Stimulated activated CD4-positive, alpha-beta T cell treated with anti-CD3 and anti-CD28 coated beads, Interleukin-1b, Interleukin-23, amount 100 ng/mL, for 1 hour (primary cell): ENCODE measurements at regions not wholly inside any gene's neighbourhood (a gene's known extent, or its start where the extent isn't known, plus 50 kb on each side); places are given as distances from the start of the nearest gene placed in this dataset.
"Not testable (repeated sequence)": the region's sequence is repeated elsewhere in the genome, so short reads cannot be mapped to it uniquely, and the experiment has no call there.

Source experiments
- DNase-seq, 2 donors: peaks; one replicate each; pipeline ENCODE4 v3.0.0-alpha.2; 2020; ENCODE audit warnings: low read depth in 2 of 2

DNA sequence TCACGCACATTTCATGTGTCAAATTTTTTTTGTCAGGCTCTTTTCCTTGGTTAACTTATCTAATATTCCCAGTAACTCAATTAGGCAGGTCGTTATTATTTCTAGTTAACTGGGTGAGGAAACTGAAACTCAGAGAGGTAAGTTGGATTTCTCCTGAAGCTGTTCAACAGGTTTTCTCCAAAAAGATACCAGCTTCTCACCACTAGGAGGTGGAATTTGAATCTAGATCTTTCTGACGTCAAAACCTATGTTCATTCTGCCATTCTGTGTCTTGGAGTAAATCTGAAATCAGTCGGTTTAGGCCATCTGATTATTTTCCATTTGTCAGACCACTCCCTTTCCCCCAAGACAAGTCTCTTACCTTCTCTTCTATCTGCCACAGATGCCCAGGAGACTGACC lies 572.9 kb downstream of the ACTL7B start:
- DNase-seq, result no peak

DNA sequence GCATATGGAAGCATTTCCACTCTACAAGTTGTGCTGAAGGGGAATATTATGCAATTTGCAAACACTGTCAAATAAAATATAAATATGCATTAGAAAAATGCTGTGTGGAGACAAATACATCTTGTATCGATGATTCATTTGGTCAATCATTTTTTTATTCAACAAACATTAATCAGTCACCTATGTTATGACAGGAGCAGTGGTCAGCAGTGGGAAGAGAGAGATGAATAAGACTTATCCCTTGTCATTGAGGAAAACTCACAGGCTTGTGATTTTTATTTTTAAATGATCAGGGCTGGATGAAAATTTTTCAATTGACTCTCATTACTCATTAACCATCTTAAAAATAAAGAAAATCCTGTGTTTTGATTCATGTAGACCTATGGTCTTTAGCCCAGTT lies 574.1 kb downstream of the ACTL7B start:
- DNase-seq, result no peak

DNA sequence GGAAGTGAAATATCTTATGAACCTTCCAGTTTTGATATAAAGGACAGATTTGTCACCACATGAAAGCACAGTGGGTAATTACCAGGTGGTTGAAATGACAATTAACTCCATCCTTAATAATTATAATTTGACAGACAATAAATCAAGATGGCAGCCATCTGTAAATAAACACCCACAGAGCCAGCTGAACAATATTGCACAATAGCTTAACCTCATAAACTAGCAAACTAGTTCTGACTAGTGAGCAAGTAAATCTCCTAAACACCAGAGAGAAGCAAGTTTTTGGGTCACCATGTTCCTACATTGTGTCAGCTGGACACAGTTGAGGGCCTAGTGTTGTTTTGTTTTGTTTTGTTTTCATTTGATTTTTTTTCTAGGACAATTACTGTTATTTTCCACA lies 577.4 kb downstream of the ACTL7B start:
- DNase-seq, result no peak

DNA sequence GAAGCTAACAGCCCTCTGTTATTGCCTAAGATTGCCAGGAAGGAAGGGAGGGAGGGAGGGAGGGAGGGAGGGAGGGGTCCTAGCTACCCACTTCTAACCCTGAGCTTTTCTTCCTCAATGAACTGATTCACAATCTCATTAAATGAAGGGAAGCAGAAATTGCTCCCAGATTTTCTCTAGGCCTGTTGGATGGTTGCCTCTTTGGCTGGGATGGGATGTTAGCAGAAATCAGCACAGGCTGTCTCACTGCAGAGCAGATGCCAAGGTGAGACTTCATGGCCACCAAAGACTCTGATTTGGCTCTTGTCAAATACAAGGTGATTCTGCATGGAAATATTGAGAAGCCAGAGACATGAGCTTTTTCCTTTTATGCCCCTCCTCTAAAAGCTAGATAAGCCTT lies 578.6 kb downstream of the ACTL7B start:
- DNase-seq, result no peak

DNA sequence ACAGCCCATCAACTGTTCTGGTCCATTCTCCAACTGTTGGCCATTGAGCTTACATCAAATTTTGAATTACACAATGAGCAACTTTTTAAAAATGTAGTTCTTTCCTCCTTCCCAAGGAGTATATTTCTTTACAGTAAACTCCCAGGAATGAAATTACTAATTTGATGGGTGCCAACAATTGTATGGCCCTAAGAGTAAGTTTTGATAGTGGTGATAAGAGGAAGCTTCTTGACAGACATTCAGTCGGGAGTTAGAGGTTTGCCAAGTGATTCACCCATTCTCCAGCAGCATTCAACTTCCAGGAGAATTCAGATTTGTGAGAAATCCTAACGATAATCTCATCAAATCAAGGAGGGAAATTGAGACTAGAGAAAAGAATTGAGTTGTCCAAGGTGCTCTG lies 579.9 kb downstream of the ACTL7B start:
- DNase-seq, result no peak

DNA sequence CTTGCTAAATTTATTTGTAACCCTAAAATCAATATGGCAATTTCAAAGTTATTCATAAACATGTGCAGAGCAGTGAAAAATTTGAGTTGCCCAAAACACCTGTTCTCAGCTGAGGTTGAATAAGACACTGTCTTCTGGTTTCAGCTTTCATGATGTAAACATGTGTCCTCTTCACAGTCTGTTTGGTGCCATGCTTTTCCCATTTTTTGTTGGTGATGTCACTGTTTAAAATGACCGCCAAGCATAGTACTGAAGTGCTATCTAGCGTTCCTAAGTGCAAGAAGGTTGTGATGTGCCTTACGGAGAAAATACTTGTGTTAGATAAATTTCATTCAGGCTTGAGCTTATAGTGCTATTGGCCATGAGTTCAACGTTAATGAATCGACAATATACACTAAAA lies 580.8 kb downstream of the ACTL7B start:
- no peak for DNase-seq

DNA sequence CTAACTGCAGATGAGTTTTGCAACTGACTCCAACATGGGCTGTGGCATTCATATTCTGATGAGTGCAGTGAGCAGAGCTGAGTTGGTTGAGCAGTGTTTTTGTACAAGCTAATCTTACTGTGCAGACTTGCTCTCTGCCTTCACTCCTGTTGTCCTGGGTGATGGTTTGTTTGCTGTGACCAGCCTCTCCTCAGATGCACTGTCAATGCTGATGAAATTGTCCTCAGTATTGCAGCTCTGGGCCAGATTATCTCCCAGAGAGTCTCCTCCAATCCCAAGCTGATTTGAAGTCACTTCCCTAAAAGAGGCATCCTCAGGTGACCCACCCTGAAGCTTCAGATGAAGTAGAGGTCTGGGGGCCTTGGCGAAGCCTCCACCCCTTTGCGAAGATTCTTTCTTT lies 581.8 kb downstream of the ACTL7B start:
- DNase-seq, result no peak

DNA sequence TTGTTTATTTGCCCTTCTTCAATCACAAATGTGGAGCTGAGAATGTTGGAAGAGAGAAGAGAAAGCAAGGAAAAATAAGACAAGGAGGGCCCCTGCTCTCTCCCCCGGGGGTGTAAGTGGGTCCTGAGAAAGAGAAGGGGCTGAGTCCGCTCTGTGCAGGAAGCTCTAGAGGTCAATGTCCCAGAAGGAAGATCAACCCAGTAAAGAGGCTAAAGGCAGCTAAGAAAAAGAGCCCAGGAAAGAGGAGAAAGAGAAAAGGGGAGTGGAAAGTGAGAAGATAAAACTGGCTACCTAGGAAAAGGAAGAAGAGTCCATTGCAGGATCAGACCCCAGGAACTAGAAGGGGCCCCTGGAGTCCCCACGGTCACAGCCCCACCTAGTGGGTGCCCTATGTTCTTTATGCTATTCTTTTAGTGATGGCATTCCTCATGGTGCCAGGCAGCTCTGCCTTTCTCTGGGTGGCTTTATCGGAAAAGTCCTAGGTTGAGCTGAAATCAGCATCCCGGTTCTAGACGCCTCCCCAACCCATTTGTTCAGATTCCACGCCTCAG lies 583.4 kb downstream of the ACTL7B start:
- DNase-seq, result no peak

DNA sequence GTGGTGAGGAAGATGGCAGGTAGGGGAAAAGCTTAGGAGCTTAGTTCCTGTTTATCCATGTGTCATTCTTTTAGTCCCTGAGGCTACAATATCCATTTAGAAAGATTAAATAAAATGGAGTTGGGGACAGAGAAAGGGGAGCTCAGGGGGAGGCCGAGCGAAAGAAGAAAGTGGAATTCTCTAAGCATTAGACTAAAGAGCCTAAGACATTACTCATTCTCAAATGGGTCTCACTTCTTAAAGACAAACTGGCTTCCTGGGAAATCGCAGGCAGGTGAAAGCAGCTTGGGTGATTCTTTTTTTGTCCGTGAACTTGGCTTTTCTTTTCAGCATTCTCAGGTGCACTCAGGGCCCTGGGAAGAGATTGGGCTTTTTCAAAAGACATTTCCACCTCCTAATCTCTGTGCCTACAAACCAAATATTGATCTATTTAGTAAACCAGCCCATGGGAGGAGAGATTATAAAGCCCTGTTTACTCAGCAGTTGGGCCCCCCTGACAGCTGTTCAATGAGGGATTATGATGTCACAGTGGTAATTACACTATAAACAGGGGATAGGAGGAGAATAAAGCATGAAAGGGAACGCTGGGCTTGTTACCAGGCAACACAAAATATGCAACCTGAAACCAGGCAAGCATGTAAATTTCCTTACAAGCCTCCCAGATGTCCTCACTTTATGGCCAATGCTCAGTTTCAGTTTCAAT lies 584.0 kb downstream of the ACTL7B start:
- no peak for DNase-seq

DNA sequence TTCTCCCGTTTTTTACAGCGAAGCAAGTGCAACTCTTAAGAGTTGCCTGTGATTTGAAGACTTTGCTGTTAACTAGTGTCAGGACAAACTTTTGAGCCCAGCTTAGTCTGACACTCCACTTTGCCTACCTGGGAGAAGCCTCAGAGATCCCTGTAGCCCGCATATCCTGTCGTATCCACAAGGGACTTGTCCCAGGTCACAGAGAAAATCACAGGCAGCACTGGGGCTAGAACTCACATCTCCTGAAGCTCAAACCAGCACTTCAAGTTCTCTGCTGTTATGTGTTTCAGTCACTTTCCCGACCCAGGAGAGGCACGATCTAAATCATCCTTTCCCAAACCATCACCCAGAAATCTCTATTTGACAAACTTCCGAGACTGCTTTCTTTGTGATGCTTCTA lies 584.5 kb downstream of the ACTL7B start:
- DNase-seq, result no peak

DNA sequence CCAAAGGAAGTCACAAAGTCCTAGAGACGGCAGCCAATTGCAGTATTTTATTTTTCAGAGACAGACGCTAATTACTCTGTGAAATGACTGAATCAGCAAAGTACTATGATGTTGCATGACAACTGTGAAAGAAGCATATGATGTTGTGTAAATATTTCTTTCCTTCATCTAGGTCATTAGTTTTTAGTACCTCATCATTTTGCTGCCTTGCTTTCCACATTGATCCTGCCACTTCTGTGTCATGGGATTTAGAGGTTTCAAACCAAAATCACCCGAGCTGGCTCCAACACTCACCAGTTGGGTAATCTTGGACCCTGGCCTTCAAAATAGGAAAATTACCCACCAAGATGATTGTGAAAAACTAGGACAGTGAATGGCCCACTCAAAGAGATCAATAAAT lies 585.2 kb downstream of the ACTL7B start:
- no peak for DNase-seq

DNA sequence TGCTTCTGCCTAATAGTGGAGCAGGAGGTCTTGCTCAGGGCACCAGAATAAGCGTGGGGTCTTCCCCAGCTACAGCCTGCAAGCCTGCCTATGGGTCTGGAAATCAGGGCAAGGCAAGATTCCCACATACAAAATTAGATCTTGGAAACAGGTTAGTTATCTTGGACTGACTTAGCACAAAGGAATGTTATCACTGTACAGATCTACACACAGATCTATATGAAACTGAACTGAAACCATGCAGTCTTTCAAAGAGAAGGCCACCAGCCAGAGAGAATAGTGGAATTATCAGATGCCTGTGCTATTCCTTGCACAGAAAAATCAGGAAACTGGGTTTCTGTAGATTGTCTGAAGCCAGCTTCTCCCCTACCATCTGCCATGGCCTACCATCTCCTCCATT lies 585.7 kb downstream of the ACTL7B start:
- no peak for DNase-seq

DNA sequence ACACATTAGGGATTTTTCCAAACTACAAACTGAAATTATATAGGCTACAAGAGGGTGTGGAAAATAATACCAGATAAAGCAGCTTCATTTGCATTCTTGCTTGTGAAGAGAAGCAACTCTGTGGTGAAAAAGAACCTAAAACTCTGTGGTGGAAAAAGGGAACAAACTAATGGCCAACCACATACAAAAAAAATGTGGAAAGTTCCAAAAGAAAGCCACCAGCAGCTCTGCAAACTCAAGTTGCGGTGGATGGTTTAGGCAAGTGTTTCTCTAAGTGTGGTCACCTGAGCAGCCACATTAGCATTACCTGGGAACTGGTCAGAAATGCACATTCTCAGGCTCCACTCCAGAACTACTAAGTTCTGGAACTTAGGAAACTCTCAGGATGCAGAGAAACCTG lies 586.4 kb downstream of the ACTL7B start:
- no peak for DNase-seq

DNA sequence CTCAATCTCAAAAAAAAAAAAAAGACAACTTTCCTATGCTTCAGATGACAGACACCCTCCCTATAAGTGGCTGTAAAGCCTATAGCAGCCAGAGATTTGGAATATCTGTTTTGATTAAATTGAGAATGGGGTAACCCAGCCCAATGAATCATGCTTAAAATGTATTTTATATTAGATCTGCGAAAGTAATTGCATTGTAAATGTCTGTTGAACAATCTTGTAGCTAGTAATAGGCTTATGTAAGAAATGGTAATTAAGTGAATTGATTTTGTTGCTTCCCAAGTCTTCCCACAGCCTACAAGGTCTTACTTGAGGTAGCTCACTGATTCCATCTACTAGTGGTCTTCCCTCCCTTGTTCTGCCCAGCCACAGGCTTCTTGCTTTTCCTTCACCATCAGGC lies 590.7 kb downstream of the ACTL7B start:
- DNase-seq, result no peak

DNA sequence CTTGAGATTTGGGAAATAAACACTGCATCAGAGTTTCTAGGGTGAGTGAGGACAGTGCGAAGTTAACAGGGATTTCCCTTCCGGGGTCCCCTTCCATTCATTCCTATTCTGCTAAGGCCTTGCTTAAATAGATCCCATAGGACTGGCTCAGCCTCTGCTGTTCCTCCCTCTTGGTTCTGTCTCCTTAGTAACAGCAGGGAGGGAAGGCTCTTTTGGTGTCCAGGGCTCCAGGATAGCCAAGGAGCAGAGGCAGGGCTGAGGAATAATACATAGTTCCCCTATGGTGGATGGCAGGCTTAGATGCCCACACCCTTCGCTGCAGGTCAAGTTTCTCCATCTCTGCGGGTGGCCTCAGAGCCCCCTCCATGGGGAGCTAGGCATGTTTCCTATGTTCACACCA lies 591.7 kb downstream of the ACTL7B start:
- DNase-seq, result no peak

DNA sequence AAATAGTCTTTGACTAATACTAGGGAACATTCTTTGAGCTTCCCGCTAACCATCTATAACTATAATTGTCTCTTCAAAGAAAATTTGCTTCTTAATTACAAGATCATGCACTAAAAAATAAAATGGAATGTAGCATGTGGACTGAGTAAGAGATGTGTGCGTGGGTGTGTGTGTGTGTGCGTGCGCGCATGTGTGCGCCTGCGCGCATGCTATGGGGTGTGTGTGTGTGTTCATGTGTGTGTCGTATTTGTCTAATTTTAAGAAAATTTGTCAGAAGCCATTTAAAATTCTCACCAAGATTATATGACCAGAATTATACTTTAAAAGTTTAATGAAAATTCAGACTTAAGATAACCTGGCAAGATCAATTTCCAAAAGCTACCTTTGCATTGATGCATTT lies 593.0 kb downstream of the ACTL7B start:
- DNase-seq, result no peak

DNA sequence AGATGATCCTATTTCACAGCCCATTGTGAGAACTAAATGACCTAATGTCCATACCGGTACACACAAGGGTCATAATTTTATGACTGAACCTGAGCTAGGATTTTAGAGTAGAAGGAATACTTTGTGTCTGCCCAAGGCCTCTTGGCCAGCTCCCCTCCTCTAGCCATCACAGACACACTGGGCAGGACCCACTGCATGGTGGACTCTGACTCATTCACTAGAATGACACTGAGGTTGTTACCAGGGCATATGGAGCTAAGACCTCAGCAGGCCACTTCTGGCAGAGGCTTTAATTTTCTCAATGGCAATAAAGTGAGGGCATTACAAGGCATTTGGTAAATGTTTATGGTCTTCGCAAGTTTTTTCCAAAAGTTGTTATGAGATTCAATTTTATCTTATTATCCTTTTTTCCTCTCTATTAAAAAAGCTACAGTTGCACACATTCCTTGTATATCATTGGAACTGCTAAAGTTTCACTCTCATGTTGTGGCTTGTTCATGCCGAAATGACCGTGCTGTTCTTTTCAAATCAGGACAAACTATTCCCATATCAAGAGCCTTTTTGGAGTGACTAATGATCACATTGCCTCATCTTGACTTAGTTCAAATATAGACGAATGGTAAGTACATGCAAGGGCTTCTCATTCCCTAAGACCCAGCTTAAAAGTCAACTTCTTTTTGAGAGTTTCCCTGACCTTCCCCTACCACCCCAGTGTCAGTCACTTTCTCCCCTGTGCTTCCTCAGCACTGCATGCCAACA lies 595.7 kb downstream of the ACTL7B start:
- no peak for DNase-seq

DNA sequence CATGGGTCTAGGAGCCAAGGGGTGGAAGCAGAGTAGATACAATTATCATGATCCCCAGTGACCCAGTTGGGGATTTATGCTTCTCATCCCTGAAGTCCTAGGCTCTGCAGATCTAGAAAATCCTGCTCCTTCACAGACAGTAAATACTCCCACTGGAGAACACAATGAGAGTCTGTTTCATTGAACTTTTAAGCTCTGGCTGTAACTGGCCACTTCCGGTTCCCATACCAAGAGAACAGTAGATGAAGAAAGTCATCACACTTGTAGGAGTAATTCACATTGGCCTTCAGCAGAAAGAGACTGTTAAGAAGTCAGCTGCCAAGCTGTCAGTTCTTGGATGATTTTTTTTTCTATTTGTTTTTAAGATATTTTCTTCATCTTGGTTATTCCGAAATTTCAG lies 597.1 kb downstream of the ACTL7B start:
- DNase-seq, result no peak

DNA sequence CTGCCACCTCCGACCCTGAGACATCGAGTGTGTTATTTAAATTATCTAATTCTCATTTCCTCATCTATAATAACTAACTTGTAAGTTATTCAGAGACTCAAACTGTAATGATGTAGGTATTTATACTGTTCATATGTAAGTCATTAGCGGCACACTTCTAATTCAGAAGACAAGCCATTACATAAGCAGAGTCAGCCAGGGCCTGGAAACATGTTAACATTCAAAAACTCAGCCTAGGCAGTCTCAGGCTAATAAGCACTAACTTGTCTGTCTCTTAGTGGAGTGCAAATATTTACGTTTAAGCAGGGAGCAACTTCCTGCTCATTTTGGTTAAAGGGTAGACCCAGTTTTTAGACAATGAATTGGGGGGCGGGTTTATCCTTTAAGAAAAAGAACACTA lies 598.4 kb downstream of the ACTL7B start:
- no peak for DNase-seq

DNA sequence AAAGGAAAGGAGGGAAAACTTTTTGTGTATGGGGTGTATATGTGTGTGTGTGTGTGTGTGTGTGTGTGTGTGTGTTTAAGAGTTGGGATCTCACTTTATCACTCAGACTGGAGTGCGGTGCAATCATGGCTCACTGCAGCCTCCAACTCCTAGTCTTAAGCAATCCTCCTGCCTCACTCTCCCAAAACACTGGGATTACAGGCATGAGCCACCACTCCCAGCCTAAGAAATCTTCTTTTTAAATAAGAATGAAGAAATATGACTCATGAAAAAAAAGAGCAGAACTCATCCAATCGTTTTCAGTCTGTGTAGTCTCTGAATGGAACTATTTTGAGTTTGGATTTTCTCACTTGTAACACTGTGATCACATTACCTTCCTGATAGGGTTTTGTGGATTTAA lies 601.5 kb downstream of the ACTL7B start:
- no peak for DNase-seq

DNA sequence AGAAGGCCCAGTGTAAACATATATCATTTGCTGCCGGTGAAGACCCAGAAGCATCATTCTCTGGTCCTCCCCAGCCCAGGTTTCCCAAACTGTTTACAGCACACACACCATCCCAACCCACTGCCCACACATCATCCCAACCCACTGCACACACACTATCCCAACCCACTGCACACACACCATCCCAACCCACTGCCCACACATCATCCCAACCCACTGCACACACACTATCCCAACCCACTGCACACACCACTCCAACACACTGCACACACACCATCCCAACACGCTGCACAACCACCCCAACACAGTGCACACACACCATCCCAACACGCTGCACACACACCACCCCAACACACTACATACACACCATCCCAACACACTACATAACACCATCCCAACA lies 608.4 kb downstream of the ACTL7B start:
- DNase-seq, result not testable (repeated sequence)

DNA sequence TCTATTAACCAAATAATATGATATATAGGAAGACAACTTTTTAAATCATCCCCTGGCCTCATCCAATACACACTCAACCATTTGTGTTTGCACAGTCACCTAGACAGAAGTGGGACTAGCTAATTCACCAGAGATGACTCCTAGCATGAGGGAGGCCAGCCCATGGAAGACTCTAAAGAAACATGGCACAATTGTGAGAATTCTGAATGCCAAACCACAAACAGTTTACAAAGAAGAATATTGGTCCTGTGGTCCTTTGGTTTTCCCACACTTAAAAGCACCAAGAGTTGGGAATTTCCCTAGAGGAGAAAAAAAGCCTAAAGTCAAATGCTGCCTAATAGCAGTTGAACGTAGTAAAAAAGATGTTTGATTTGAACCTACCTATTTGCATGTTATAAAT lies 609.9 kb downstream of the ACTL7B start:
- DNase-seq, result no peak

DNA sequence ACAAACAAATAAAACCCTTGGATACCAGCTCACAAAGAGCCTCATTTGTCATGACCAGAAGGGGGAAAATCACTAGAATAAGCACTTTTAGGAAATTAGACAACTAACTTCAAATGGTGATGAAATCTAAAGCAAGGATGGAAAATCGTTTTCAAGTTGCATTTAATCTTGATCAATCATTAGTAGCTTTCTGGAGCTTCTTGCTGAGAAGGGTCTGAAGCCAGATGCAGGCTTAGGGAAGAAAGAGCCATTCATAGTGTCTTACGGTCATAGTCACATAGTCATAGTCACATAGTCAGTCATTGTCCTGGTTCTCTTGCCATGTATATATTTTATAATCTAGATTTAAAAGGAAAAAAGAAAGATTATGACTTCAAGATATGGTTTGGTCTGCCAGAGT lies 610.5 kb downstream of the ACTL7B start:
- DNase-seq, result no peak
